GM19193 (cell line): ENCODE measurements at regions not wholly inside any gene's neighbourhood (a gene's known extent, or its start where the extent isn't known, plus 50 kb on each side); places are given as distances from the start of the nearest gene placed in this dataset.

Source experiments
- POLR2A ChIP-seq: IDR thresholded peaks from 4 replicates; pipeline ENCODE4 v1.6.1; 2011; ENCODE audit not compliant: insufficient read depth, insufficient read length; ENCODE audit errors: extremely low read depth

GRCh38 chr13:103451656-103452055 is 385.4 kb upstream of the SLC10A2 start:
- no peak for TF ChIP-seq POLR2A

GRCh38 chr13:103443604-103444003 is 377.4 kb upstream of the SLC10A2 start:
- no peak for TF ChIP-seq POLR2A

GRCh38 chr13:103437651-103438050 is 371.4 kb upstream of the SLC10A2 start:
- TF ChIP-seq POLR2A, result no peak

- no peak for TF ChIP-seq POLR2A
Measured at GRCh38 chr13:103436057-103436654, 369.9 kb upstream of the SLC10A2 start.

GRCh38 chr13:103431856-103432255 is 365.6 kb upstream of the SLC10A2 start:
- no peak for TF ChIP-seq POLR2A

- no peak for TF ChIP-seq POLR2A
Measured at GRCh38 chr13:103430368-103430767, 364.2 kb upstream of the SLC10A2 start.

- TF ChIP-seq POLR2A, result no peak
Measured at GRCh38 chr13:103410002-103410401, 343.8 kb upstream of the SLC10A2 start.

GRCh38 chr13:103406967-103407366 is 340.8 kb upstream of the SLC10A2 start:
- no peak for TF ChIP-seq POLR2A

GRCh38 chr13:103405297-103405696 is 339.1 kb upstream of the SLC10A2 start:
- TF ChIP-seq POLR2A, result no peak

GRCh38 chr13:103403814-103404213 is 337.6 kb upstream of the SLC10A2 start:
- no peak for TF ChIP-seq POLR2A

GRCh38 chr13:103403148-103403740 is 337.0 kb upstream of the SLC10A2 start:
- no peak for TF ChIP-seq POLR2A

GRCh38 chr13:103395139-103395538 is 328.9 kb upstream of the SLC10A2 start:
- TF ChIP-seq POLR2A, result no peak

GRCh38 chr13:103394618-103395017 is 328.4 kb upstream of the SLC10A2 start:
- TF ChIP-seq POLR2A, result no peak

GRCh38 chr13:103391936-103392335 is 325.7 kb upstream of the SLC10A2 start:
- no peak for TF ChIP-seq POLR2A

GRCh38 chr13:103388839-103389238 is 322.6 kb upstream of the SLC10A2 start:
- no peak for TF ChIP-seq POLR2A

- TF ChIP-seq POLR2A, result no peak
Measured at GRCh38 chr13:103386341-103386740, 320.1 kb upstream of the SLC10A2 start.

GRCh38 chr13:103373916-103374315 is 307.7 kb upstream of the SLC10A2 start:
- no peak for TF ChIP-seq POLR2A

- TF ChIP-seq POLR2A, result no peak
Measured at GRCh38 chr13:103371271-103371670, 305.1 kb upstream of the SLC10A2 start.

- TF ChIP-seq POLR2A, result no peak
Measured at GRCh38 chr13:103370790-103371189, 304.6 kb upstream of the SLC10A2 start.
